GM18870 (cell line): ENCODE measurements at regions not wholly inside any gene's neighbourhood (a gene's known extent, or its start where the extent isn't known, plus 50 kb on each side); places are given as distances from the start of the nearest gene placed in this dataset.
"Not testable (repeated sequence)": the region's sequence is repeated elsewhere in the genome, so short reads cannot be mapped to it uniquely, and the experiment has no call there.

Source experiments
- ATAC-seq: cut with Tn5 transposase; IDR thresholded peaks from one replicate; pipeline ENCODE4 v1.9.1; 2021; ENCODE audit warnings: moderate library complexity; ENCODE audit not compliant: unreplicated experiment

DNA sequence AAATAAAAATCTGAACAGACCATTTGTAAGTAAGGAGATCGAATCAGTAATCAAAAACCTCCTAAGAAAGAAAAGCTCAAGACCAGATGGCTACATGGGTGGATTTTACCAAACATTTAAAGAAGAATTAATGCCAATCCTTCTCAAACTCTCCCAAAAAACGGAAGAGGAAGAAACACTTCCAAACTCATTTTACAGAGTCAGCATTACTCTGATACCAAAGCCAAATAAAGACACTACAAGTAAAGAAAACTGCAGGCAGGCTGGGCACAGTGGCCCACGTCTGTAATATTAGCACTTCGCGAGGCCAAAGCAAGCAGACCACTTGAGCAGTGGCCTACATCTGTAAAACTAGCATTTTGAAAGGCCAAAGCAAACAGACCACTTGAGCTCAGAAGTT is 159.8 kb downstream of the DPY19L2 start:
- ATAC-seq, result no peak

GRCh38 chr12:63499567-63499966 is 168.7 kb downstream of the DPY19L2 start:
- no peak for ATAC-seq

- no peak for ATAC-seq
These were observed 170.1 kb downstream of the DPY19L2 start for GRCh38 chr12:63498239-63498638.

- no peak for ATAC-seq
These were observed 171.6 kb downstream of the DPY19L2 start for GRCh38 chr12:63496654-63497053.

DNA sequence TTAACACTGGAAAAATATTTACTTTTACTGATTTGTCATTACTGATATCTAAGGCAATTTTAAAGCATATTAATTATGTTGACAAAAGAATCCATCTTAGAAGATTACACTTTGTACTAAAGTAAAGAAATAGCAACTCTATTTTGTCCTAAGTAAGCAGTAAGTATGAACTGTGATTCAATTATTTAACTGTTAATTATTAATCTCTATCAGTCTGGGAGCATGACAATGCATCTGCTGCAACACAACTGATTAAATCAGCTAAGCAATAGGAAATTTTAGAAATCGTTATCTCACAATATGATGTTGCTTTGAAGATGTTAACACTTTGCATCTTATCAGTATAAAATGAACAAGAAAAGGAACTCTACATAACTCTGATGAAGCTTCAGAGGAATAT is 172.3 kb downstream of the DPY19L2 start:
- no peak for ATAC-seq

- not testable (repeated sequence) for ATAC-seq
These were observed 174.9 kb downstream of the DPY19L2 start for GRCh38 chr12:63493357-63493756.

- ATAC-seq, result no peak
These were observed 188.1 kb downstream of the DPY19L2 start for GRCh38 chr12:63480186-63480585.

DNA sequence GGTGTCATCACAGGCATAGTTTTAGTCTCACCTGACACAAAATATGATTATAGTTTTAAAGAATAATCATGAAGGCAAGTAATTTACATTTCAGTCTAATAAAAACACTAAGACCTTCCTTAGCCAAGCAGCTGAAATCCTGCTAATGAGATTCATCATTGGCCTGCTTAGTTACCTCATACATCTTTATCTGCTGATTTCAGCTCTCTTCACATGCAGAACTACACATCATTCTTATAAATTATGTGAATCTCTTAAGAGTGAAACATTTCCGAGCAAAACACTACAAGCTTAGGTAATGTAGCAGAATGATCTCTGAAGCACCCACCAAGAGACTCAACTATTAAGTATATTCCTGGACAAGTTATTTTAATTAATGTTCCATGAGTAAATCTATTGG is 198.1 kb downstream of the DPY19L2 start:
- ATAC-seq, result no peak

GRCh38 chr12:63467951-63468350 is 200.3 kb downstream of the DPY19L2 start:
- no peak for ATAC-seq

GRCh38 chr12:63457857-63458256 is 210.4 kb downstream of the DPY19L2 start:
- ATAC-seq, result no peak

GRCh38 chr12:63457428-63457827 is 210.9 kb downstream of the DPY19L2 start:
- ATAC-seq, result no peak

GRCh38 chr12:63450816-63451215 is 217.5 kb downstream of the DPY19L2 start:
- no peak for ATAC-seq

GRCh38 chr12:63450334-63450733 is 218.0 kb downstream of the DPY19L2 start:
- no peak for ATAC-seq

- no peak for ATAC-seq
These were observed 222.9 kb downstream of the DPY19L2 start for GRCh38 chr12:63445224-63445880.

DNA sequence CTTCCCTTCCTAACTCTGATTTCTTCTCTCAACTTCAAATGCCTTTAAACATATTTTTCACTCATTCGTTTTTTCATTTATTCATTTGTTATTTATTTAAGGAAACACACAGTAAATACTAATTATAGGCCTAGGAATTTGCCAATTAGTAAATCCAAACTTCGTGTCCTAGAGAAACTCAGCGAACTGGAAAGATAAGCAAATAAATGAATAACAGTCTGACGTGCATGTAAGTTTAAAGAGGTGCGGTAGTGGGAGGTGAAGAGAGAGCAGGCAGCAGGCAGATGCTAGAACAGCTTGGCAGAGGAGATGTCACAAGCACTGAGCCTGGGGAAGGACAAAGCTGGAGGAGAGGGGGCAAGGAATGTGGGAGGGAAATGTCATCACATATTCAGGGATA is 228.2 kb downstream of the DPY19L2 start:
- no peak for ATAC-seq

GRCh38 chr12:63434384-63434783 is 233.9 kb downstream of the DPY19L2 start:
- not testable (repeated sequence) for ATAC-seq

DNA sequence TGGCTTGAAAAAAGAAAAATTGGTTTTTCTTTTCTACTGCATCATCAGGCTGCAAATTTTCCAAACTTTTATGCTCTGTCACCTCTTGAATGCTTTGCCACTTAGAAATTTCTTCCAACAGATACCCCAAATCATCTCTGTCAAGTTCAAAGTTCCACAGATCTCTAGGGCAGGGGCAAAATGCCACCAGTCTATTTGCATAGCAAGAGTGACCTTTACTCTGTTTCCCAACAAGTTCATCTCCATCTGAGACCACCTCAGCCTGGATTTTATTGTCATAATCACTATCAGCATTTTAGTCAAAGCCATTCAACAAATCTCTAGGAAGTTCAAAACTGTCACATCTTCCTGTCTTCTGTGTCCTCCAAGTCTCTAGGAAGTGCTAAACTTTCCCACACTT is 240.3 kb downstream of the DPY19L2 start:
- ATAC-seq, result not testable (repeated sequence)

- ATAC-seq, result not testable (repeated sequence)
These were observed 241.3 kb downstream of the DPY19L2 start for GRCh38 chr12:63427029-63427428.

DNA sequence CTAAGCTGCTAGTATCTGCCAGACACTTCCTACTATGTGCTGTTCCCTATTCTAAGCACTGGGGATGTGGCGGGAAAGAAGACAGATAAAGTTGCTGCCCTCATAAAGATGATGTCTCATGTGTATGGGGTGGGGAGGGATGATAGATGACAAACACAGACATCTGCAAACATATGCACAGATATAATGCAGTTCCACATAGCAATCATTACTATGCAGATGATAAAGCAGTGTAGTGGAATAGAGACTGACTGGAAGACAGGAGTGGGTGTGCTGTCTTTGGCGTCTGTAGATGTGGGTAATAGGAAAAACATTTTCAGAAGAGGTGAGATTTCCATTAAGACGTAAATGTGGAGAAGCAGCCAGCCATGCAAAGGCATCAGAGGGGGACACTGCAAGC is 243.6 kb downstream of the DPY19L2 start:
- no peak for ATAC-seq

DNA sequence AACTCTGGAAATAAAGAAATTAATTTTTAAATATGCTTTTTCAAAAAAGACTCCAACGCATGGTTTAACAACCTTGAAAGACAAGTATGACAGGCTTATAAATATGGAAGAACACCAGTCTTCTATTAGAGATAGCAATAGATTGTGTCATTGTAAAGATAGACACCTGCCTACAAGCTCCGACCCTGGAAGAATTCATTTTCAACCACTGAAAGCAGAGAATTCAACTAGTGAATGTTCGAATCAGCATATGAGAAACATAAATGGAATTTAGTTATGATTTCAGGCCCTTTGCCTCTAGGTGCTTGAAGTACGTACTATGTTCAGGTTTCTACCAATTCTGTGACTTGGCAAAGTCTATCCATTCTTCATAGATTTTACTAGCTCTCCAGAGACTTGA is 244.5 kb downstream of the DPY19L2 start:
- no peak for ATAC-seq

GRCh38 chr12:63420206-63420644 is 248.1 kb downstream of the DPY19L2 start:
- peak; percentile 93 for ATAC-seq

DNA sequence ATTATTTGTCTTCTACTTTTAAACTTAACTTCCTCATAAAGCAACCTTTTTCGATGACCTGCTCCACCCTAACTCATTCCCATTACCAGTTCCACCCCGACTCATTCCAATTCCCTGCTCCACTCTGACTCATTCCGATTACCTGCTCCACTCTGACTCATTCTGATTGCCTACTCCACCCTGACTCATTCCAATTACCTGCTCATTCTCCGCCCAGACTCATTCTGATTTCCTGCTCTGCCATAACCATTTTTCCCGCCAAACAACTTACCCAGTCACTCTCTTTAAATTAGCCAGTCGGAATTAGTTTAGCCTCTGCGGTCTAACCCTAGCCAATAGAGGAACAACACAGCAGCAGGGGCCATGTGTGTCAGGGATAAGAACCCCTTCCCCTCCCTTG is 249.1 kb downstream of the DPY19L2 start:
- ATAC-seq, result no peak

GRCh38 chr12:63416788-63417187 is 251.5 kb downstream of the DPY19L2 start:
- ATAC-seq, result no peak
